MM.1S (cell line): ENCODE measurements at regions not wholly inside any gene's neighbourhood (a gene's known extent, or its start where the extent isn't known, plus 50 kb on each side); places are given as distances from the start of the nearest gene placed in this dataset.
"Not testable (repeated sequence)": the region's sequence is repeated elsewhere in the genome, so short reads cannot be mapped to it uniquely, and the experiment has no call there.

Experiments
- EZH2 ChIP-seq: fragments of 300-600 bp; sonication (generic); optimal IDR thresholded peaks from 2 replicates; pipeline ENCODE3; 2017; ENCODE audit warnings: low read depth, mild to moderate bottlenecking, antibody characterized with exemption, low read length, mixed read lengths
- TF ChIP-seq, protein P1 (sequence below): fragments of 300-600 bp; sonication (generic); IDR thresholded peaks from 2 replicates; pipeline ENCODE4 v1.5.1; 2016; ENCODE audit warnings: antibody characterized with exemption, low read length, mixed read lengths

DNA sequence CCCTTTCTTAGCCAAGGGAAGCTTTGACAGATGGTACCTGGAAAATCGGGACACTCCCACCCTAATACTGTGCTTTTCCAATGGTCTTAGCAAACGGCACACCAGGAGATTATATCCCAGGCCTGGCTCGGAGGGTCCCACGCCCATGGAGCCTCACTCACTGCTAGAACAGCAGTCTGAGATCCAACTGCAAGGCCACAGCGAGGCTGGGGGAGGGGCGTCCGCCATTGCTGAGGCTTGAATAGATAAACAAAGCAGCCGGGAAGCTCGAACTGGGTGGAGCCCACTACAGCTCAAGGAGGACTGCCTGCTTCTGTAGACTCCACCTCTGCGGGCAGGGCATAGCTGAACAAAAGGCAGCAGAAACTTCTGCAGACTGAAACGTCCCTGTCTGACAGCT, 225.6 kb upstream of the EDNRA start:
- TF ChIP-seq, protein P1, sequence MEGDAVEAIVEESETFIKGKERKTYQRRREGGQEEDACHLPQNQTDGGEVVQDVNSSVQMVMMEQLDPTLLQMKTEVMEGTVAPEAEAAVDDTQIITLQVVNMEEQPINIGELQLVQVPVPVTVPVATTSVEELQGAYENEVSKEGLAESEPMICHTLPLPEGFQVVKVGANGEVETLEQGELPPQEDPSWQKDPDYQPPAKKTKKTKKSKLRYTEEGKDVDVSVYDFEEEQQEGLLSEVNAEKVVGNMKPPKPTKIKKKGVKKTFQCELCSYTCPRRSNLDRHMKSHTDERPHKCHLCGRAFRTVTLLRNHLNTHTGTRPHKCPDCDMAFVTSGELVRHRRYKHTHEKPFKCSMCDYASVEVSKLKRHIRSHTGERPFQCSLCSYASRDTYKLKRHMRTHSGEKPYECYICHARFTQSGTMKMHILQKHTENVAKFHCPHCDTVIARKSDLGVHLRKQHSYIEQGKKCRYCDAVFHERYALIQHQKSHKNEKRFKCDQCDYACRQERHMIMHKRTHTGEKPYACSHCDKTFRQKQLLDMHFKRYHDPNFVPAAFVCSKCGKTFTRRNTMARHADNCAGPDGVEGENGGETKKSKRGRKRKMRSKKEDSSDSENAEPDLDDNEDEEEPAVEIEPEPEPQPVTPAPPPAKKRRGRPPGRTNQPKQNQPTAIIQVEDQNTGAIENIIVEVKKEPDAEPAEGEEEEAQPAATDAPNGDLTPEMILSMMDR: not testable (repeated sequence)
- not testable (repeated sequence) for TF ChIP-seq EZH2
